ENCODE measurements at regions not wholly inside any gene's neighbourhood (a gene's known extent, or its start where the extent isn't known, plus 50 kb on each side); places are given as distances from the start of the nearest gene placed in this dataset.
"Not testable (repeated sequence)": the region's sequence is repeated elsewhere in the genome, so short reads cannot be mapped to it uniquely, and the experiment has no call there.

GRCh38 chr5:2565147-2565546, 186.3 kb downstream of the IRX2 start:
- DNase-seq, result no peak

GRCh38 chr5:2563046-2563445, 188.4 kb downstream of the IRX2 start:
- no peak for DNase-seq

GRCh38 chr5:2562036-2562435, 189.4 kb downstream of the IRX2 start:
- DNase-seq, result no peak

GRCh38 chr5:2560435-2560834, 191.0 kb downstream of the IRX2 start:
- DNase-seq, result no peak

- DNase-seq, result no peak
Measured at GRCh38 chr5:2557435-2557834, 194.0 kb downstream of the IRX2 start.

GRCh38 chr5:2556375-2556966, 195.0 kb downstream of the IRX2 start:
- no peak for DNase-seq

GRCh38 chr5:2553611-2554010, 197.9 kb downstream of the IRX2 start:
- DNase-seq, result no peak

- DNase-seq, result no peak
Measured at GRCh38 chr5:2550509-2550908, 201.0 kb downstream of the IRX2 start.

- no peak for DNase-seq
Measured at GRCh38 chr5:2549900-2550299, 201.6 kb downstream of the IRX2 start.

GRCh38 chr5:2549354-2549753, 202.1 kb downstream of the IRX2 start:
- DNase-seq, result no peak

- no peak for DNase-seq
Measured at GRCh38 chr5:2546938-2547337, 204.5 kb downstream of the IRX2 start.

- no peak for DNase-seq
Measured at GRCh38 chr5:2544003-2544402, 207.5 kb downstream of the IRX2 start.

- DNase-seq, result no peak
Measured at GRCh38 chr5:2542821-2543220, 208.7 kb downstream of the IRX2 start.

GRCh38 chr5:2542026-2542425, 209.5 kb downstream of the IRX2 start:
- no peak for DNase-seq

- no peak for DNase-seq
Measured at GRCh38 chr5:2538169-2538568, 213.3 kb downstream of the IRX2 start.

GRCh38 chr5:2537378-2538145, 213.9 kb downstream of the IRX2 start:
- no peak for DNase-seq

- no peak for DNase-seq
Measured at GRCh38 chr5:2536632-2537377, 214.7 kb downstream of the IRX2 start.

- no peak for DNase-seq
Measured at GRCh38 chr5:2534970-2535369, 216.5 kb downstream of the IRX2 start.

GRCh38 chr5:2534251-2534650, 217.2 kb downstream of the IRX2 start:
- no peak for DNase-seq

GRCh38 chr5:2533848-2534247, 217.6 kb downstream of the IRX2 start:
- not testable (repeated sequence) for DNase-seq

GRCh38 chr5:2532809-2533208, 218.7 kb downstream of the IRX2 start:
- DNase-seq, result no peak

- DNase-seq, result no peak
Measured at GRCh38 chr5:2531318-2531717, 220.2 kb downstream of the IRX2 start.

- DNase-seq, result no peak
Measured at GRCh38 chr5:2530609-2531008, 220.9 kb downstream of the IRX2 start.
